Stimulated activated naive CD4-positive, alpha-beta T cell (primary cell): ENCODE measurements at regions not wholly inside any gene's neighbourhood (a gene's known extent, or its start where the extent isn't known, plus 50 kb on each side); places are given as distances from the start of the nearest gene placed in this dataset.
"Not testable (repeated sequence)": the region's sequence is repeated elsewhere in the genome, so short reads cannot be mapped to it uniquely, and the experiment has no call there.

Experiments
- DNase-seq, 6 experiments: peaks; one replicate each; lab custom pipeline; 2025; lab: John Stamatoyannopoulos, UW

DNA sequence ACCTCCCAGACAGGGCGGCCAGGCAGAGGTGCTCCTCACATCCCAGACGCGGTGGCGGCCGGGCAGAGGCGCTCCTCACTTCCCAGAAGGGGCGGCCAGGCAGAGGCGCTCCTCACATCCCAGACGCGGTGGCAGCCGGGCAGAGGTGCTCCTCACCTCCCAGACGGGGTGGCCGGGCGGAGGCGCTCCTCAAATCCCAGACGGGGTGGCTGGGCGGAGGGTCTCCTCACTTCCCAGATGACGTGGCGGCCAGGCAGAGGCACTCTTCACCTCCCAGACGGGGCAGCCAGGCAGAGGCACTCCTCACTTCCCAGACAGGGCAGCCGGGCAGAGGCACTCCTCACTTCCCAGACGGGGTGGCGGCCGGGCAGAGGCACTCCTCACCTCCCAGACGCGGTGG is 247.7 kb upstream of the USP9Y start:
- DNase-seq: not testable (repeated sequence)

DNA sequence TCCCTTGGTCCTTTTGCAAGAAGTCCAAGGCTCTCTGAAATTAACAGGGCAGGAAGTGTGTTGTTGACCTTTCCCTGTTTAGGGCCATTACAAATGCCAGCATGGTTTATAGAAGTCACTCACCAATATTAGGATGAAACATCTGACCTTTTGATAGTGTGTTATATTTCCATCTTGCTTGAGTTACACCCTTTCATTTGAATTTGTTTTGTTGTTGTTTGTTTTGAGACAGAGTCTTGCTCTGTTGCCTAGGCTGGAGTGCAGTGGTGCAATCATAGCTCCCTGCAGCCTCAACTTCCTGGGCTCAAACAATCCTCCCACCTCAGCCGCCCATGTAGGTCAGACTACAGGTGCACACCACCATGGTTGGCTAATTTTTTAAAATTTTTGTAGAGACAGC is 241.1 kb upstream of the USP9Y start:
- DNase-seq: no peak

DNA sequence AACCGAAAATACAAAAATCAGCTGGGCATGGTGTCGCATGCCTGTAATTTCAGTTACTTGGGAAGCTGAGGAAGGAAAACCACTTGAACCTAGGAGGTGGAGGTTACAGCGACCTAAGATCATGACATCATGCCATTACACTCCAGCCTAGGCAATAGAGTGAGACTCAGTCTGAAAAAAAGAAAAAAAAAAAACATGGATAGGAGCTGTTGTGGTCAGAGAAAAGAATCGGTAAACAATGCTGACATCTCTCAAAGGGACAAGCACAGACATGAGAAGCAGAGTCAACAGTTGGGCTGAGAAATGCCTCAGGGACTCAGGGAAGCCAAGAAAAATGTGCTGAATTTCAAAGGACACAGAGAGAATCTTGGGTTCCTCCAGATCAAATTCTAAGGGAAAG is 236.9 kb upstream of the USP9Y start:
- DNase-seq: no peak

DNA sequence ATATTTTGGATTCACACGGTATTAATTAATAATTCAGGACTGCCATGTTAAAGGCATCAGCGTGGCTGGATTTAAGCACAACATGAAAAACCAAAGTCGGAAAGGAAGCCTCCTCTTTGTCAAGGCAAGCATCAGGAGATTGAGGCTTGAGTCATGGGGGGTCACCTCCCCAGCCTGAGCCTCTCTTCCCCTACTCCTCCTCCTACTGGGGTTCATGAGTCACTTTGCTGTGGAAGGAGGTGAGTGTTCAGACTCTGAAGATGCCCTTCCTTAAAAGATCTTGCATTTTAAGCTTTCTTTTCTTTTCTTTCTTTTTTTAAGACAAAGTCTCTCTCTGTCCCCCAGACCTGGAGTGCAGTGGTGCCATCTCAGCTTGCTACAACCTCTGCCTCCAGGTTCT is 235.3 kb upstream of the USP9Y start:
- no peak for DNase-seq

DNA sequence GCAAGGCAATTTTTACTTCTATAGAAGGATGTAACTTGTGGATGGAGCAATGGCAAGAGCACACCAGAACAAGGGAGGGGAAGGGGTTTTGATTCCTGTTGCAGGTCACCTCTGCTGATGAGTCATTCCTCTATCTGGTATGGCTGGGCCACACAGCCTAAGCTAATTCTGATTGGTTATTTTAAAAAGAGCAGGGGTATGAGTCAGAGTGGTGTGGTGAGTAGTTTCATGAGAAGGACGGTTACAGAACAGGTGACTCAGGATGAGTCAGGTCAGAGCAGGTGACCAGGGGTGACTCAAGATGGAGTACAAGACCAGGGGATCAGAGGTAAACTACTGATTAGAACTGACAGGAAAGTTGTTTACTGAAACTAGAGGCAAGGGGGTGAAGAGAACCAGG is 231.9 kb upstream of the USP9Y start:
- DNase-seq: no peak

DNA sequence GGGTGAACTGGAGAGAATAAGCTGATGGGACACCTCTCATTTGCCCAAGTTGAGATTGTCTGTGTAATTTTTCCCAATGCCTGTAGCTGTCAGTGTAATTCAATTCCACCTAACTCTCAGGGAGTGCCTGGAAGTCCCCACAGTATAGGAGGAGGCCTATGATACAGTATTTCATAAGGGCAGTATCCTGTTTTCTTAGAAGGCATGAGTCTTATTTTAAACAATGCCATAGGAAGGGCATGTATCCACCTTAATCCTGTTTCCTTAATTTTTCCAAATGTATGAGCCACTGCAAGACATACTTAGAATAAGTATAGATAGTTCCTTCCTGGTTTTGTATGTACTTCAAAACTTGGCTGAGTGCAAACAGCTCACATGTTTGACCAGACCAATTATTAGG is 226.6 kb upstream of the USP9Y start:
- no peak for DNase-seq

DNA sequence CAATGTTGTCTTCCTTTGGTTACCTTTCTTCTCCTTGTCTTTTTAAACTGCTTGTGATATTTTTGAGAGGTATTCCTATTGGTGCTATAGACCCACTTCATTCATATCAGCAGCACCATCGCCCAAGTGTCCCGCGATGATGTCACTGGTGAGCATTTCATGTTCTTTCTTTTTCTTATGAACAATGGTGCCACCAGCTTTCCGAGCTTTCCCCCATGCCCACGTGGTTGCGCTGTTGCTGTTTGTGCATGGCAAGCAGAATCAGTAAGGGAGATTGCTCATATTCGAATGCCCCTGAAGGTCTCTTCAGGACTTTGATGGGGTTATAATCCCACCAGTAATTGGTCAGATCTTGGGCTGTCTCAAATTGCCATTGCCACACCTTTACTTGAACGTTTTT is 221.6 kb upstream of the USP9Y start:
- peak in 3 of 6 experiments; percentile 1 to 20 (median 5) for DNase-seq

DNA sequence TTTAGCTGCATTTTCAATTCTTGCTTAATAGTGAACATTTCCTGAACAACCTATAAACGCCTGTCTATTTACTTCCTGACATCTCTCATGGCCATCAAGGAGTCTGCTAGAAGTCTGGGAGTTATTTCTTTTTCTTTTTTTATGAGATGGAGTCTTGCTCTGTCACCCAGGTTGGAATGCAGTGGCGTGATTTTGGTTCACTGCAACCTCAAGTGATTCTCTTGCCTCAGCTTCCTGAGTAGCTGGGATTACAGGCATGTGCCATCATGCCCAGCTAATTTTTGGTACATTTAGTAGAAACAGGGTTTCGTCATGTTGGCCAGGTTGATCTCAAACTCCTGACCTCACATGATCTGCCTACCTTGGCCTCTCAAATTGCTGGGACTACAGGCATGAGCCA is 217.6 kb upstream of the USP9Y start:
- DNase-seq: no peak

DNA sequence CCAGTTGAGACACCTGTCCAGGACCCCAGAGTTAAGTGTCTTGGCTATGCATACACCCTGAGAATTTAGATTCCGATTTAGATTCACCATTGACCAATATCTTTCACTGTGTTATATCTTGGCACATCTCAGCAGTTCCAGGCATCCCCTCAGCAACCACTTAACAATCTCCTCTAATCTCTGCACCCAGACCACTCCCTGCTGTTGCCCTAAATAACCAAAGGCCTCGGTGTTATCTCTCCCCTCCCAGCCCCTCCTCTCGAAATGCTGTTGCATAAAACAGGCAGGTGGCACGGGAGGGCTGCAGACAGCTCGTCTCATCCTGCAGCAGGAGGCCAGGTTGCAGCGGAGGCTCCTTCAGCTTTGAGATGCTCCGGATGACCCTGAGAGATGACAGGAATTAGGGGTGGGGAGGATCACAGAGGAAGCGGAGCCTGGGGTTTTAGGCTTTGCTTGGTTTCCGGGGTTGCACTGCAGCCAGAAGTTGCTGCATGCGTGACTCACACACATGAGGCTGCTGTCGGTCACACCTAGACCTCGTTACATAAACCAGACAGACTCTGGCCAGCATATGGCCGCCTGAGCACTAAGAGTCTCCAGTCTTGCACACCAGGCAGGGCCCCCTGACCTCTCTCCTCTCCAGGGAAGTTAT is 210.3 kb upstream of the USP9Y start:
- DNase-seq: no peak

DNA sequence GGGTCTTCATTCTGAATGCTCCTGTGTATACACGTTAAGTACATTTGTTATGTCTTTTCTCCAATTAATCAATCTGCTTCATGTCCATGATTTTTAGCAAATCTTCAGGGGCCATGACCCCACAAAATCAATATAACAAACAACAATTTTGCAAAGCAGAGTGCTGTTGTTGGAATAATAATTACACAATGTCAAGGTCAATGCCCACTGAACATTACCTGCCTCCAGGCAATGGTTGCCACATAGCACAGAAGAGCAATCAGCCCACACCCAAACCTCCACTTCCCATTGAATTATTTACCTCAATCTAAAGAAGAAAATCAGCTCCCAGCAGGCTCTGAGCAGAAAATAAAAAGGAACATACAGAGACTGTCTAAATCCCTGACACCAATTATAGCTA is 208.8 kb upstream of the USP9Y start:
- DNase-seq: no peak

DNA sequence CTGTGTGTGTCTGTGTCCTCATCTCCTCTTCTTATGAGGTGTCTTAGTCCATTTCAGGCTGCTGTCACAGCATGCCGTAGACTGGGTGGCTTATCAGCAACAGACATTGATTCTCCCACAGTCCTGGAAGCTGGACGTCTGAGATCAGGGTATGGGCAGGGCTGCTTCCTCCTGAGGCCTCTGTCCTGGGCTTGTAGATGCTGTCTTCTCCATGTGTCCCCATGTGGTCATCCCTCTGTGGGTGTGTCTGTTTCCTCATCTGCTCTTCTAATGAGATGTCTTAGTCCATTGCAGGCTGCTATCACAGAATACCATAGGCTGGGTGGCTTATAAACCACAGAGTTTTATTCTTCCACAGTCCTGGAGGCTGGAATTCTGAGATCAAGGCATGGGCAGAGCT is 205.0 kb upstream of the USP9Y start:
- DNase-seq: no peak

DNA sequence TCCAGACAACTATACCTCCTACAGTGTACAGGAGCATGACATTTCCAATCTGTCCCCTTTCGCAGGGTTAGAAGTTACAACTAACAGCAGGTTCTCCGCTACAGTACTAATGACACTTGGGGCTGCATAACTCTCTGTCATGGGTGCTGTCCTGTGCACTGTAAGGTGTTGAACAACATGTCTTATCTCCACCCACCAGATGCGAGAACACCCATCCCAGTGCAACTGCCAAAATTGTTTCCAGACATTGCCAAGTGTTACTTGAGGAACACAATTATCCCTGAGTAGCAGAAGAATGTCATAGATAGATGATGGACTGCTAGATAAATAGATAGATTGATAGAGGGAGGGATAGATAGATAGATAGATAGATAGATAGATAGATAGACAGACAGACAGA is 200.9 kb upstream of the USP9Y start:
- no peak for DNase-seq

DNA sequence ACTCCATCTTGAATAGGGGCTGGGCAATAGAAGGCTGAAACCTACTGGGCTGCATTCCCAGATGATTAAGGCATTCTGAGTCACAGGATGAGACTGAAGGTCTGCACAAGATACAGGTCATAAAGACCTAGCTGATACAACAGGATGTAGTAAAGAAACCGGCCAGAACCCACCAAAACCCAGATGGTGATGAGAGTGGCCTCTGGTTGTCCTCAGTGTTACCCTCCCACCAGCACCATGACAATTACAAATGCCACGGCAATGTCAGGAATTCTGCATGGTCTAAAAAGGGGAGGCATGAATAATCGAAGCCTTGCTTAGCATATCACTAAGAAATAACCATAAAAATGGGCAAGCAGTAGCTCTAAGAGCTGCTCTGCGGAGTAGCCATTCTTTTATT is 197.0 kb upstream of the USP9Y start:
- not testable (repeated sequence) for DNase-seq

DNA sequence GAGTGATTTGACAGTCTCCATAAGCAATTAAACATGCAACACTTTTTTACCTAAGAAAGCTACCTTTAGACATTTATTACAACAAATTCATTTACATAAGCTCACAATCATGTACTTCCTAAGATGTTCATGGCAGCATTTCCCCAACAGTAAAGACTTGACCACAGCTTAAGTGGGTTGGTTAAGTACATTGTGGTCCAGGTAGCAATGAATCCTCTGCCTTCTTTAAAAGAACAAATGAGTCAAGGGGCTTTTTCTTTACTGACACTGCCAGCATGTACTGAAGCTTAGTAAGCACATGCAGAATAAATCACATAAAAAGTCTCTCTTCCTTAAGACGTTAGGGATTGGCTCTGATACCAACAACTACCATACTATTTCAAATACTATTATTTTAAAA is 183.7 kb upstream of the USP9Y start:
- no peak for DNase-seq

DNA sequence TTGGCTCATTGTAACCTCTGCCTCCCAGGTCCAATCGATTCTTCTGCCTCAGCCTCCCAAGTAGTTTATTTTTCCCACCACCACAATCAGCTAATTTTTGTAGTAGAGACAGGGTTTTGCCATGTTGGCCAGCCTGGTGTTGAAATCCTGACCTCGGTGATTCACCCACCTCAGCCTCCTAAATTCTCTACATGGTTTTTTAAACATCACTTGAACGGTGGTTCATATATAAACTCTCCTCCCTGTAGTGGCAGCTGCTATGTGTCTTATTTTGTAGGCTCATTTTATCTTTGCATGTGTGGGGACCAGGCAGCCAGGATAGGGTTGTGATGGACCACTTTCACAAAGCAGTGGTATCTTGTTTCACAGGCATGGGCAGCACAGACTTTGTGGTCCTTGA is 175.8 kb upstream of the USP9Y start:
- no peak for DNase-seq

DNA sequence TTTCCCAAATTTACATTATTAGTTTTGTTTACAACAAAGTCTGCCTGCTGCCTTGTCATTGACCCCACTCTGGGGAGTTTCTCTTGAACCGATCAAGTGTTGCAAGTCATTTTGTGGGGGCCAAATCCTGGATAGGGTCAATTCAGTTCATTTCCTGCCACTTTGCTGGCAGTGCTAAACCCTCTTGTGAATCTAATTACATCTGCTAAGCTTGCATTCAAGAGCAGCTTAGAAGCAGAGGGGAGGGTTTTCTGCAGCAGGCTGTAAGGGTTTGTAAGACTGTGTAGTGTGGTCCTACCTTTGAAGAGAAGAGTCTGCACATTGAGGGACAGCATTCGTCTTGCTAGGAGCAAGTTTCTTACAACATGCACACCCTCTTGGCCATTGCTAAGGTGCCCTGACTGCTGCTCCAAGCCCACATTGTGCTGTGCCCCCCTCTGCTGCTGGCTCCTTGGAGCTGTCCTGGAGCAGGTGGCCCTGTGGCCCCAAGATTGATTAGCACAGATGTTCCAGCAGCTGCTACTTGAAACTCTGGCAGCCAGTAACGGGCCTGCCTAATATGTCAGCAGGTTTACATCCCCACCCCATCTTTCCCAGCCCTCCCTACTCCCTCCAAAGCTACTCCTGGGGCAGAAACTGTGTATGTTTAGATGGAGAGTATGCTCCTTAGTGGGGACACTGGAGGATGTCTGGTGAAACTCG is 174.5 kb upstream of the USP9Y start:
- DNase-seq: no peak

DNA sequence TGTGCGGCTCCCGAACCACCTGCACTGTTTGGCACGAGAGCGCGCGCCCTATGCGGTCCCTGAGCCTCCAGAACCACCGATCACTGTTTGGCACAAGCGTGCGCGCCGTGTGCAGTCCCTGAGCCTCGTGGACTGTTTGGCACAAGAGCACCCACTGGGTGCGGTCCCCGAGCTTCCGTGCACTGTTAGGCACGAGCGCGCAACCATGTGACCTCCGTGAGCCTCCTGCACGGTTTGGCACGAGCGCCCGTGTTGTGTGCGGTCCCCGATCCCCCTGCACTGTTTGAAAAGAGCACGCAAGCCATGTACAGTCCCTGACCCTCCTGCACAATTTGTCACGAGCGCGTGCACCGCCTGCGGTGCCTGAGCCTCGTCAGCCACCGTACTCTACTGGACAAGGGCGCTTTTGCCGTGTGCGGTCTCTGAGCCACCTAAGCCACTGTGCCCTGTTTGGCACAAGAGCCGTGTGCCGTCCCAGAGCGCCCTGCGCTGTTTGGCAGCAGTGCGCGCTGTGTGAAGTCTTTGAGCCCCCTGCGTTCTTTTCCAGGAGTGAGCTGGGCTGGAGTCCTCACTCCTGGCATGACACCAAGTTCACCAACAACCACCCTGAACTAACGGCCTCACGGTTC is 163.7 kb upstream of the USP9Y start:
- DNase-seq: no peak

DNA sequence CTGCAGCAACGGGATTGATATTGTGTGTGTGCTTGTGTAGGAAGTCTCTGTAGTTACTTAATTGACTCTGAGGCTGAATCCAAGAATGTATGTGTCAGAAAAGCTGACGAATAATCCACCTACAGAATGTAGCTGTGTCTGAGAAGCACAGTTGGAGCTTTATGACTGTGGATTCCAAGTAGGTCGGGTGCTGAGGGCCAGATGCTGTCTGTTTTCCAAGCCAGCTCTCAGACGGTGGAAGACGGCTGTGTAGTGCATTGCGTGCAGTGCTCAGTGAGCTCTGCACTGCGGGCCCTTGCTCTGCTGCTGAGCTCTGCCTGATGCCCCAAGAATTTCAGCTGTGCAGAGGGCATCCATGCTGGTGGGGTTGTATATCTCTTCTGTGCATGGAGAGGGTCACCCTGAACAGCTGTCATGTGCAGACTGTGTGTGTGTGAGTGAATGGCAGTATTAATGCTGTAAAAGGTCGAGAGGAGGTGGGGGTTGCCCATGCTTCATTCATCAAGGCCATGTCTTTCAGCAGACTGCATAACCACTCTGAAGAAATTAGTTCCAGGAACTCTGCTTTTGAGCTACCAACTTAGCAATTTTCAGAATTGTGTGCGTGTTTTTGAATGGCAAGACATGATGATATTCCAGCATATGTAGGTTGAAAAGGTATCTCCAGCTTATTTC is 154.1 kb upstream of the USP9Y start:
- DNase-seq: no peak

DNA sequence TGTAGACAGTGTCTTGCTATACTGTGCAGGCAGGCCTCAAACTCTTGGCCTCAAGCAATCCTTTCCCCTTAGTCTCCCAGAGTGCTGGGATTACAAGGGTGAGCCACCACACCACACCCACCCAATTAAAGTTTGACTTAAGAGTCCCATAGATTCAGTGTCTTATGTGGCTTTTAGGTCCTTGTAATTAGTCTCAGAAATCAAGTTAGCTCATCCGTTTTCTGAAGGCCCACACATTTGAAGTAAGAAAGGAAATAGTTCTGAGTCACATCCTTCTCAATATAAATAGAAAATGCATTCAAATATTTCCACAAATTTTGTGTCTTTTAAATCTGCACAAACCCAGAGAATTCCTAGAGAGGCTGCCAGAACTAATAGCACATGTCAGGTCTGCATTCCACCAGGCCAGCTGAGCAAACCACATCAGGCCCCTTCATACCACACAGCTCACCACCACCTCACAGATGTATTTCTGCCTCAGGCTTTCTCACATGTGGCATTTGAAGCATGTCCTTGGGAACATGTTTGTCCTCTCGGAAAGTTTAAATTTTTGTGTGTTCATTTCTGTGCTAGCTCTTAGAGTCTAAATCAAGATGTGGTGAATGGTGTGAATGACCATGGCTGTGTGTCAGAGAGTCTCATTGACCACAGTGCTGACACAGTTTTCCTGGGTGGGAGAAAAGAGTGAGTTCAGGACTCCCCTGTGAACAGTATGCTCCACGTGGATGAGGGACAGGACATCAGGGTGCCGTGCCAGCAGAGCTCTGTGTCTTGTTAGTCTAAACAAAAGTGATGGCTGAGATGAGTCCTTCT is 148.4 kb upstream of the USP9Y start:
- no peak for DNase-seq

DNA sequence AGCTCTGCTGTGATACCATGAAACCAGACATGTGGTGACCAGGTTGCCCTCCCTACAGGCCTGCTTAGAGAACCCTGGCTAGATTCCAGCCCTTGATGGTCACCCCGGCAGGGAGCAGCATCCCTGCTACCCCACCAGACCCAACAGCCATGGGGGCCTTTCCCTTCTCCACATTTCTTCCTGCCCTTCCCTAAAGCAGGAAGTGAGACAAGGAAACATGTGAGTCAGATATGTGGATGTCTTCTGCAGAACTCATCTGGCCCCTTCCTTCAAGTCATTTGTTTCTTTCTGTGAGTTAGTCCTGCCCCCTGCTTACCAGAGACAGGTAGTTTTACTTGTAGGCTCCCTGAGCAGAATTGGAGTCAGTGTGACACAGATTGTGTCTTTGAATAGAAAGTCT is 147.1 kb upstream of the USP9Y start:
- no peak for DNase-seq

DNA sequence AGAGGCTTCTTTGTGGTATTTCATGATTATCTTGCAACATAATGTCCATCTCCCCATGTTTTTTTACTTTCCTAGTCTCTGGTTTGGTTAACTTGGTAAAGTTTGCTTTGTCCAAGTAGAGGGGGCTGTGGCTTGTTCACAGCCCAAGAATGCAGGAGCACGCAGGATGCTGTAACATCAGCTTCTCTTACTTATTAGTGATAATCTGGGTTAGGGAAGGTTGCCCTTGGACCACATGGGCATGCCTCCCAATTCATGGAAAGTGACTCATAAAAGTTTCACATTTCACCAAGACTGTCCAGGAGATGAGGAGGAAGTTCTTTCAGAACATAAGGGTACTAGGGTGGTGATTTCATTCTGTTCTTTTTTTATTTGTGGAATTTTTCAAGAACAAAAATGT is 146.0 kb upstream of the USP9Y start:
- DNase-seq: no peak

DNA sequence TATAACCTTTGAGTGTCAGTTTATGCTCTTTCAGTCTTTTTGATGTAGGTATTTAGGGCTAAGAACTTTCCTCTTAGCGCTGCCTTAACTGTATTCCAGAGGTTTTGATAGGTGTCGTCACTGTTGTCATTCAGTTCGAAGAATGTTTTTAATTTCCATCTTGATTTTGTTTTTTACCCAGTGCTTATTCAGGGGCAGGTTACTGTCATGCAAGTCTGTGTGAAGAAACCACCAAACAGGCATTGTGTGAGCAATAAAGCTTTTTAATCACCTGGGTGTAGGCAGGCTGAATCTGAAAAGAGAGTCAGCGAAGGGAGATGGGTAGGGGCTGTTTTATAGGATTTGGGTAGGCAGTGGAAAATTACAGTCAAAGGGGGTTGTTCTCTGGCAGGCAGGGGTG is 142.0 kb upstream of the USP9Y start:
- DNase-seq: no peak
